HEK293T (cell line): ENCODE measurements at regions not wholly inside any gene's neighbourhood (a gene's known extent, or its start where the extent isn't known, plus 50 kb on each side); places are given as distances from the start of the nearest gene placed in this dataset.

Source experiments
- BHLHE40 ChIP-seq: fragments of 450-650 bp; IDR thresholded peaks from 2 replicates; pipeline ENCODE4 v1.6.1; 2016; ENCODE audit warnings: mild to moderate bottlenecking, moderate library complexity, borderline replicate concordance
- ELF4 ChIP-seq: fragments of 450-650 bp; IDR thresholded peaks from 2 replicates; pipeline ENCODE4 v1.6.1; 2017; ENCODE audit warnings: antibody characterized with exemption
- FOXM1 ChIP-seq: fragments of 450-650 bp; IDR thresholded peaks from 2 replicates; pipeline ENCODE4 v1.6.1; 2017; ENCODE audit warnings: mild to moderate bottlenecking, borderline replicate concordance

- TF ChIP-seq ELF4 (no peak), BHLHE40 (no peak), FOXM1 (no peak)
These were observed 93.2 kb upstream of the ALX4 start for GRCh38 chr11:44403176-44403575.
